Neural crest cell (in vitro differentiated cells): ENCODE measurements at regions not wholly inside any gene's neighbourhood (a gene's known extent, or its start where the extent isn't known, plus 50 kb on each side); places are given as distances from the start of the nearest gene placed in this dataset.

Source experiments
- DNase-seq: peaks from one replicate; pipeline ENCODE4 v3.0.0; 2021; ENCODE audit warnings: low read depth, mixed read lengths, low spot score
- H3K27ac Mint-ChIP-seq: one replicate; pipeline ENCODE4 v1.8.0; 2021; ENCODE audit warnings: mild to moderate bottlenecking, mixed read lengths; ENCODE audit not compliant: unreplicated experiment
- H3K27me3 Mint-ChIP-seq: 2 replicates; pipeline ENCODE4 v1.8.0; 2021; ENCODE audit warnings: low read depth, mild to moderate bottlenecking, mixed read lengths
- H3K36me3 Mint-ChIP-seq: 2 replicates; pipeline ENCODE4 v1.8.0; 2021; ENCODE audit warnings: low read depth, mild to moderate bottlenecking, mixed read lengths
- H3K4me1 Mint-ChIP-seq: 2 replicates; pipeline ENCODE4 v1.8.0; 2021; ENCODE audit warnings: mixed read lengths
- H3K4me3 Mint-ChIP-seq: one replicate; pipeline ENCODE4 v1.8.0; 2021; ENCODE audit warnings: mild to moderate bottlenecking, mixed read lengths
- H3K9me3 Mint-ChIP-seq: 2 replicates; pipeline ENCODE4 v1.8.0; 2021; ENCODE audit warnings: mixed read lengths
- TF ChIP-seq, protein P1 (sequence below): fragments of 200-600 bp; sonication (generic); conservative IDR thresholded peaks from 2 replicates; pipeline ENCODE4 v1.5.0; 2021; ENCODE audit warnings: antibody characterized with exemption, mild to moderate bottlenecking

- Mint-ChIP-seq H3K36me3 (peaks cover under 1% of the 10 kb centered on the region), H3K27ac (no peak overlapping the region), H3K4me3 (no peak overlapping the region), H3K27me3 (no peaks in the 10 kb centered on the region), H3K4me1 (no peaks in the 10 kb centered on the region), H3K9me3 (no peaks in the 10 kb centered on the region)
- DNase-seq, result no peak
- TF ChIP-seq, protein P1, sequence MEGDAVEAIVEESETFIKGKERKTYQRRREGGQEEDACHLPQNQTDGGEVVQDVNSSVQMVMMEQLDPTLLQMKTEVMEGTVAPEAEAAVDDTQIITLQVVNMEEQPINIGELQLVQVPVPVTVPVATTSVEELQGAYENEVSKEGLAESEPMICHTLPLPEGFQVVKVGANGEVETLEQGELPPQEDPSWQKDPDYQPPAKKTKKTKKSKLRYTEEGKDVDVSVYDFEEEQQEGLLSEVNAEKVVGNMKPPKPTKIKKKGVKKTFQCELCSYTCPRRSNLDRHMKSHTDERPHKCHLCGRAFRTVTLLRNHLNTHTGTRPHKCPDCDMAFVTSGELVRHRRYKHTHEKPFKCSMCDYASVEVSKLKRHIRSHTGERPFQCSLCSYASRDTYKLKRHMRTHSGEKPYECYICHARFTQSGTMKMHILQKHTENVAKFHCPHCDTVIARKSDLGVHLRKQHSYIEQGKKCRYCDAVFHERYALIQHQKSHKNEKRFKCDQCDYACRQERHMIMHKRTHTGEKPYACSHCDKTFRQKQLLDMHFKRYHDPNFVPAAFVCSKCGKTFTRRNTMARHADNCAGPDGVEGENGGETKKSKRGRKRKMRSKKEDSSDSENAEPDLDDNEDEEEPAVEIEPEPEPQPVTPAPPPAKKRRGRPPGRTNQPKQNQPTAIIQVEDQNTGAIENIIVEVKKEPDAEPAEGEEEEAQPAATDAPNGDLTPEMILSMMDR, result no peak
Measured at GRCh38 chr11:38990841-38991240, 2392.8 kb upstream of the RAG2 start.

- Mint-ChIP-seq H3K36me3 (peaks cover 4% of the 10 kb centered on the region), H3K4me1 (no peaks in the 10 kb centered on the region), H3K9me3 (peaks cover 6% of the 10 kb centered on the region), H3K4me3 (no peak overlapping the region), H3K27ac (no peak overlapping the region), H3K27me3 (no peaks in the 10 kb centered on the region)
- no peak for DNase-seq
- TF ChIP-seq, protein P1, result no peak
Measured at GRCh38 chr11:38990139-38990538, 2392.1 kb upstream of the RAG2 start.

- Mint-ChIP-seq H3K27ac (no peak overlapping the region), H3K27me3 (no peaks in the 10 kb centered on the region), H3K4me1 (no peaks in the 10 kb centered on the region), H3K9me3 (peaks cover 9% of the 10 kb centered on the region), H3K36me3 (peaks cover 8% of the 10 kb centered on the region), H3K4me3 (no peak overlapping the region)
- TF ChIP-seq, protein P1, result no peak
- DNase-seq, result no peak
Measured at GRCh38 chr11:38988908-38989307, 2390.9 kb upstream of the RAG2 start.

- Mint-ChIP-seq H3K4me1 (no peaks in the 10 kb centered on the region), H3K27ac (no peak overlapping the region), H3K4me3 (no peak overlapping the region), H3K36me3 (no peaks in the 10 kb centered on the region), H3K27me3 (no peaks in the 10 kb centered on the region), H3K9me3 (peaks cover 2% of the 10 kb centered on the region)
- TF ChIP-seq, protein P1, result no peak
- DNase-seq, result no peak
Measured at GRCh38 chr11:38972220-38972619, 2374.2 kb upstream of the RAG2 start.

GRCh38 chr11:38971141-38971540 lies 2373.1 kb upstream of the RAG2 start:
- TF ChIP-seq, protein P1, result no peak
- Mint-ChIP-seq H3K4me1 (no peaks in the 10 kb centered on the region), H3K4me3 (no peak overlapping the region), H3K27ac (no peak overlapping the region), H3K27me3 (no peaks in the 10 kb centered on the region), H3K9me3 (peaks cover 2% of the 10 kb centered on the region), H3K36me3 (no peaks in the 10 kb centered on the region)
- no peak for DNase-seq

GRCh38 chr11:38968951-38969350 lies 2370.9 kb upstream of the RAG2 start:
- Mint-ChIP-seq H3K27me3 (no peaks in the 10 kb centered on the region), H3K9me3 (peaks cover 2% of the 10 kb centered on the region), H3K36me3 (no peaks in the 10 kb centered on the region), H3K4me3 (no peak overlapping the region), H3K4me1 (no peaks in the 10 kb centered on the region), H3K27ac (no peak overlapping the region)
- TF ChIP-seq, protein P1, result no peak
- DNase-seq, result no peak
